Fibroblast of lung (primary cell): ENCODE measurements at regions not wholly inside any gene's neighbourhood (a gene's known extent, or its start where the extent isn't known, plus 50 kb on each side); places are given as distances from the start of the nearest gene placed in this dataset.

Source experiments
- DNase-seq, 2 donors: peaks; one replicate each; pipeline versions ENCODE4 v3.0.0 to v3.0.0-alpha.2; 2010; ENCODE audit warnings: low read depth in 2 of 2
- H2AFZ ChIP-seq: 2 replicates; pipeline ENCODE4 v1.5.1; 2012; ENCODE audit warnings: low read length, control low read depth, inconsistent platforms
- H3K27ac ChIP-seq: 2 replicates; pipeline ENCODE4 v1.5.1; 2011; ENCODE audit warnings: low read length, control low read depth; ENCODE audit not compliant: insufficient read depth
- H3K27me3 ChIP-seq: 2 replicates; pipeline ENCODE4 v1.5.1; 2011; ENCODE audit warnings: mild to moderate bottlenecking, low read length; ENCODE audit not compliant: control insufficient read depth, insufficient read depth
- H3K36me3 ChIP-seq: 2 replicates; pipeline ENCODE4 v1.5.1; 2011; ENCODE audit warnings: low read length; ENCODE audit not compliant: control insufficient read depth, insufficient read depth
- H3K4me1 ChIP-seq: 2 replicates; pipeline ENCODE4 v1.5.1; 2011; ENCODE audit warnings: low read length; ENCODE audit not compliant: control insufficient read depth, insufficient read depth; ENCODE audit errors: extremely low read depth
- H3K4me2 ChIP-seq: 2 replicates; pipeline ENCODE4 v1.5.1; 2011; ENCODE audit warnings: low read length, control low read depth; ENCODE audit not compliant: insufficient read depth; ENCODE audit errors: extremely low read depth
- H3K4me3 ChIP-seq, 4 experiments: fragments of 200-600 bp in 1 of 4; sonication (generic) in 1 of 4; replicated peaks in 1 of 4; 2 replicates each; pipeline ENCODE4 v1.5.1; 2011 to 2016; ENCODE audit warnings: low read length in 4 of 4, low read depth in 3 of 4, mild to moderate bottlenecking in 3 of 4, control low read depth in 2 of 4, inconsistent platforms in 1 of 4, mixed read lengths in 1 of 4; ENCODE audit not compliant: insufficient read depth in 1 of 4; ENCODE audit errors: control extremely low read depth in 1 of 4
- H3K79me2 ChIP-seq: 2 replicates; pipeline ENCODE4 v1.5.1; 2012; ENCODE audit warnings: mild to moderate bottlenecking, low read length, inconsistent platforms; ENCODE audit not compliant: control insufficient read depth, insufficient read depth
- H3K9ac ChIP-seq: 2 replicates; pipeline ENCODE4 v1.5.1; 2011; ENCODE audit warnings: mild to moderate bottlenecking, low read length, control low read depth; ENCODE audit not compliant: insufficient read depth
- H3K9me3 ChIP-seq: 2 replicates; pipeline ENCODE4 v1.5.1; 2012; ENCODE audit warnings: low read depth, low read length; ENCODE audit not compliant: control insufficient read depth, insufficient read depth
- H4K20me1 ChIP-seq: 2 replicates; pipeline ENCODE4 v1.5.1; 2011; ENCODE audit warnings: low read length; ENCODE audit not compliant: control insufficient read depth, insufficient read depth; ENCODE audit errors: extremely low read depth
- EZH2 ChIP-seq: IDR thresholded peaks from 2 replicates; pipeline ENCODE4 v1.5.1; 2012; ENCODE audit warnings: low read length, control low read depth, mild to moderate bottlenecking; ENCODE audit errors: missing control alignments
- TF ChIP-seq, protein P1 (sequence below), 2 donors: IDR thresholded peaks in 1 of 2; conservative IDR thresholded peaks in 1 of 2; 1 replicate in 1 of 2; 2 replicates in 1 of 2; pipeline ENCODE4 v1.5.1; 2011 to 2012; ENCODE audit warnings: low read length in 2 of 2, control low read depth in 1 of 2, inconsistent platforms in 1 of 2, low read depth in 1 of 2, mild to moderate bottlenecking in 1 of 2

- Histone ChIP-seq H3K36me3 (no peaks in the 10 kb centered on the region), H2AFZ (no peak overlapping the region), H3K4me2 (no peak overlapping the region), H3K9ac (no peak overlapping the region), H3K4me3 (no peak overlapping the region), H3K27ac (no peak overlapping the region), H3K79me2 (no peaks in the 10 kb centered on the region), H4K20me1 (no peaks in the 10 kb centered on the region), H3K27me3 (no peaks in the 10 kb centered on the region), H3K4me1 (no peaks in the 10 kb centered on the region), H3K9me3 (no peaks in the 10 kb centered on the region)
- TF ChIP-seq, protein P1, sequence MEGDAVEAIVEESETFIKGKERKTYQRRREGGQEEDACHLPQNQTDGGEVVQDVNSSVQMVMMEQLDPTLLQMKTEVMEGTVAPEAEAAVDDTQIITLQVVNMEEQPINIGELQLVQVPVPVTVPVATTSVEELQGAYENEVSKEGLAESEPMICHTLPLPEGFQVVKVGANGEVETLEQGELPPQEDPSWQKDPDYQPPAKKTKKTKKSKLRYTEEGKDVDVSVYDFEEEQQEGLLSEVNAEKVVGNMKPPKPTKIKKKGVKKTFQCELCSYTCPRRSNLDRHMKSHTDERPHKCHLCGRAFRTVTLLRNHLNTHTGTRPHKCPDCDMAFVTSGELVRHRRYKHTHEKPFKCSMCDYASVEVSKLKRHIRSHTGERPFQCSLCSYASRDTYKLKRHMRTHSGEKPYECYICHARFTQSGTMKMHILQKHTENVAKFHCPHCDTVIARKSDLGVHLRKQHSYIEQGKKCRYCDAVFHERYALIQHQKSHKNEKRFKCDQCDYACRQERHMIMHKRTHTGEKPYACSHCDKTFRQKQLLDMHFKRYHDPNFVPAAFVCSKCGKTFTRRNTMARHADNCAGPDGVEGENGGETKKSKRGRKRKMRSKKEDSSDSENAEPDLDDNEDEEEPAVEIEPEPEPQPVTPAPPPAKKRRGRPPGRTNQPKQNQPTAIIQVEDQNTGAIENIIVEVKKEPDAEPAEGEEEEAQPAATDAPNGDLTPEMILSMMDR (conservative IDR thresholded peaks at IDR 0.05 in 1 of 2, IDR thresholded peaks at IDR 0.05 in 1 of 2; ENCODE audit: low read depth in 1 of 2, low read length in 2 of 2), result no peak
- TF ChIP-seq EZH2, result no peak
- DNase-seq, result no peak
Measured at GRCh38 chr4:112732142-112732541, 95.2 kb downstream of the LARP7 start.

GRCh38 chr4:112735474-112735951 lies 98.6 kb downstream of the LARP7 start:
- Histone ChIP-seq H3K27ac (no peak overlapping the region), H3K79me2 (no peaks in the 10 kb centered on the region), H2AFZ (no peak overlapping the region), H4K20me1 (no peaks in the 10 kb centered on the region), H3K4me3 (no peak overlapping the region), H3K4me1 (no peaks in the 10 kb centered on the region), H3K9me3 (no peaks in the 10 kb centered on the region), H3K4me2 (no peak overlapping the region), H3K36me3 (no peaks in the 10 kb centered on the region), H3K27me3 (no peaks in the 10 kb centered on the region), H3K9ac (no peak overlapping the region)
- TF ChIP-seq, protein P1 (conservative IDR thresholded peaks at IDR 0.05 in 1 of 2, IDR thresholded peaks at IDR 0.05 in 1 of 2; ENCODE audit: low read depth in 1 of 2, low read length in 2 of 2), result no peak
- no peak for TF ChIP-seq EZH2
- DNase-seq, result no peak

DNA sequence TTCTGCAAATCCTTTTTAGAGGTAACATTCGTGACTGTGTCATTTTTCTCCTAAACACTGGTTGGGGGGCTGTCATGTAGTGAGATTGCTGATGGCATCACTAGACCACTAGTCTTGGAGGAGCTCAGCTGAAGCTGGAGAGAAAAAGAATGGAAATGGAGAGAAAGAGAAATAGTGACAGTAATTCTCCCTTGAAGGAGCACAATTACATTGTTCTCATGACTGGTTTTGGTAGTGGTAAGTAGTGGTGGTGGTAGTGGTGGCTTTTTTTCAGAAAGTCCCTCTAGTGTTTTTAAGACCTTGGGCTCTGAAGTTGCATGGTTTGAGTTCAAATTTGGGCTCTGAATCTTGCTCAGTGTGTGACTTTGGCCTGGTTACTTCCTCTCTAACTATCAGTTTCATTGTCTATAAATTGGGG lies 99.8 kb downstream of the LARP7 start:
- Histone ChIP-seq H3K9me3 (no peaks in the 10 kb centered on the region), H2AFZ (no peak overlapping the region), H3K36me3 (no peaks in the 10 kb centered on the region), H3K4me3 (no peak overlapping the region), H3K27me3 (no peaks in the 10 kb centered on the region), H3K9ac (no peak overlapping the region), H3K4me2 (no peak overlapping the region), H3K27ac (no peak overlapping the region), H3K79me2 (no peaks in the 10 kb centered on the region), H3K4me1 (no peaks in the 10 kb centered on the region), H4K20me1 (no peaks in the 10 kb centered on the region)
- TF ChIP-seq, protein P1 (conservative IDR thresholded peaks at IDR 0.05 in 1 of 2, IDR thresholded peaks at IDR 0.05 in 1 of 2; ENCODE audit: low read depth in 1 of 2, low read length in 2 of 2), result no peak
- TF ChIP-seq EZH2, result no peak
- DNase-seq, result no peak
